GM19324 (cell line): ENCODE measurements at regions not wholly inside any gene's neighbourhood (a gene's known extent, or its start where the extent isn't known, plus 50 kb on each side); places are given as distances from the start of the nearest gene placed in this dataset.

Source experiments
- ATAC-seq: cut with Tn5 transposase; IDR thresholded peaks from one replicate; pipeline ENCODE4 v1.9.1; 2021; ENCODE audit warnings: mild to moderate bottlenecking, moderate library complexity; ENCODE audit not compliant: unreplicated experiment, low FRiP score

DNA sequence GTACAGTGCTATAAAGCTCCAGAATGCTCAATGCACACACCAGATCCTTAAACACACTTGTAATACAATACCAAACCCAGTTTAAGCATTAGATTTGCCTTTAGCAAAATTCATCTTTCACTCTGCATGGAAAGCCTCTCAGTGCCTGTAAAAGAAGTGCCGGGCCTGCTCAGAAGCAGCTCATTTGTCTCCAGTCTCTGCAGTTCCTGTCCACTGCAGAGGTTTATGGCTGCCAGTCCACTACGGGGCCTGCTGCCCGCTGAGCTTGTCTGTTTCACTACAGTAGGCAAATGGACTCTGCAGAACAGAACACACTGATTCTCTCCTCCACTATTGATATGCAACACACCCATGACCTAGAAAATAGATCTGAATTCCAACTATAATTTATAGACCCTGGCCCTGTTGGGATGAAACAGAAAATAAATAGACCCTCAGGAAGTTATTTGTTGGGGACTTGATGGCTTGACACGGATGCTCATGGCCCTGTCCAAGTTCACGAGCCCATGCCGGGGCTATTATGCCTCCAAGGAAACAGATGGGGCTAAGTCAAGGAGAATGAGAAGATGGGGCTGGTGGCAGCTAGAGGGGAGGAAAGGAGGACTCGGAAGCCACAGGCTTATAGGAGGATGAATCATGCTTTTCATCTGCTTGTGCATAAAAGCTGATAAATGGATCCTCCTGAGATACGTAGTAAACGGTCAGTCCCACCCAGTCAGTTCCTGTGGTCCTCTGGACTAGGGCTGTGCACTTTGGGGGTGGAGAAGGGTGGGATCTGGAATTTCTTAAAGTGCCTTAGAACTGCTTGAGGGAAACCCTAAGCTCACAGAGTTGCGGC lies 416.8 kb upstream of the TENM4 start:
- no peak for ATAC-seq

DNA sequence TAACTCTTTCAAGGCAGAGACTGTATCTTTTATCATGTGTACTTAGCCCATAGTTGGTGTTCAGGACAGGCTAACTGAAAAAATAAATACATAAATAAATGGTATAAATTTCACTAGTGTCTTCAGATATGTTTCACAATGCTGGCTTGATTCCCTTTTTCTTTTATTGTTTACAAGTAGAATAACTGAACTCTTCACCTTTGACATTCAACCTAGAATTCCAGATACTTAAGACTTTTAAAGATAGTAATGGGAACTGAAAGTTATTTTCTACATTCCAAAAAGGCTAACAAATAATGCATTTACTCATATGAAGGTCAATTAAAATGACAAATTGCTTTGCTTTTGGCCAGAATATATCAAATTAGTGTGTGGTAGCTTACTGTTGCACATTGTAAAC lies 411.3 kb upstream of the TENM4 start:
- ATAC-seq: no peak

GRCh38 chr11:79845002-79845709 lies 404.3 kb upstream of the TENM4 start:
- no peak for ATAC-seq

DNA sequence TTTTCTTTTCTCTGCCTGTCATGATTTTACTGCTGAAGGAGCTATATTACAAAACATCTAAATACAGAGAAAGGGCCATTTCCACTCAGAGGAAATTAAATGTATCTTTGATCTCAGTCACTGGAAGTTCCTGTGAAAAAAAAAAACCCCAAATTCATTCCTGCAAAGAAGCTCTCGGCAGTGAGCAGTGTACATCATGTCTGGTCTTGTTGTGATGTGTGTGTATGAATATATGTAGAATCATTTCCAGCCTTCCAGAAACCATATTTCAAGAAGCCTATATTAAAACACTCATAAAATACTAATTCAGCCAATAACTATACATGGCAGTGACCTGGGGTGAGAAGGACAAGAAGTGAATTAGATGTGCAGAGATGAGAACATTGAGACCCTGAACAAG lies 393.2 kb upstream of the TENM4 start:
- no peak for ATAC-seq

DNA sequence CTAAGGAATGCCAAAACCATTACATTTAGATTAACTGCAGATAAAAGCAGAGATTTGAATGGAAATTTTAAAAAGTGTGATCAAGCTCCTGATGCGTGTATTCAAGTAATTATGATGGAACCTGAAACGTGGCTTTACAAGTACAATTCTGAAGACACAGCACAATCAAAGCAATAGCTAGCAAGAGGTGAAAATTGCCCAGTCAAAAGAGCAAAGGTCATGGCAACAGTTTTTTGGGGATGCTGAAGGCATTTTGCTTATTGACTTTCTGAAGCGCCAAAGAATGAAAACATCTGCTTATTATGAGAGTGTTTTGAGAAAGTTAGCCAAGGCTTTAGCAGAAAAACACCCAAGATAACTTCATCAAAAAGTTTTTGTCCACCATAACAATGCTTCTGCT lies 389.6 kb upstream of the TENM4 start:
- ATAC-seq: no peak

GRCh38 chr11:79829891-79830290 lies 389.1 kb upstream of the TENM4 start:
- ATAC-seq: no peak

DNA sequence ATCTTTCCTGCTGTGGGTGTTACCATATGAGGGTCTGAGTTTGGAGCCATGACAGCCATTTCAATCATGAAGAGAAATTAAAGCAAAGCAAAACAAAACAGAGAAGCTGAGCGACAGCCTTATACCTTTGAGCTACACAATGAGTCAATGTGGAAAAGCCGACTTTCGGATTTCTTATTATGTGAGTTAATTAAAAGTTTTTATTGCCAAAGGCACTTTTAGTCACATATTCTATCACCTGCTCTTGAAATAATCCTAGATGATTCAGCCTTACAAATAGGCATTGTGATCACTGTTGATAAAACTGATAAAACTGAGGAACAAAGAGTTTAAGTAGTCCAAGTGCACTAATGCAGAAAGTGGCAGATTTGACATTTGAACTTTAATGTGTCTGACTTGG lies 381.9 kb upstream of the TENM4 start:
- no peak for ATAC-seq

DNA sequence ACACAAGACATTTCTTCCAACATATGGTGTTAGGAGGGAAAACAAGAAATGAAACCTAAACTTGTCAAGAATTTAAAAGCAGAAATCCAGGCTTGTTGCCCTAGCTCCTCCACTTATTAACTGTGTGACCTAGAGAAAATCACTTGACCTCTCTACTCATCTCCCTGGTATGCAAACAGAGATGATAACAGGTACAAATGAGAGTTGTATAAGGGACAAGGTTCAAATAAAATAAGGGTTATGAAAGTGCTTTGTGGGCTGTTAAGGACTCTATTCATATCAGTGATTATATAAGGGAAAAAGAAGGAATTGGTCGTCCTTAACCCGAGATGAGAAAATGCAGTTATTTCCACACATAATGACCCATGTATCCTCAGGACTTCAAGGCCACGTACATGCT lies 372.7 kb upstream of the TENM4 start:
- ATAC-seq: no peak

DNA sequence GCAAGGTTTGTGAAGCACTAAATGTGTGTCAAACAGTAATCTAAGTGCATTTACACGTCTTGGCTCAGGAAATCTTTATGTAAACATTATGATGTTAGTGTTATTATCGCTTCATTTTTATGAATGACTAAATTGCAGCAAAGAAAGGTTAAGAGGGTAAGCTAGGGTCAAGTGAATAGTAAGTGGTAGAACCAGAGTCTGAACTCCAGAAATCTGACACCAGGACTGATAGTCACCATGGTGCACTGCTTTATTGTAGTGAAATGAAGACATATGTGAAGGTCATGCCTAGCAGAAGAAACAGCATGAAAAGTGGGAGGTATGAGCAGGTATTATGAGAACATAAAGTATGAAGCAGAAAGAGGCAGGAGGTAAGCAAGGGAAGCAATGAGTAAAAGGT lies 368.7 kb upstream of the TENM4 start:
- no peak for ATAC-seq

- ATAC-seq: no peak
Observed at GRCh38 chr11:79807506-79807905, 366.7 kb upstream of the TENM4 start.

DNA sequence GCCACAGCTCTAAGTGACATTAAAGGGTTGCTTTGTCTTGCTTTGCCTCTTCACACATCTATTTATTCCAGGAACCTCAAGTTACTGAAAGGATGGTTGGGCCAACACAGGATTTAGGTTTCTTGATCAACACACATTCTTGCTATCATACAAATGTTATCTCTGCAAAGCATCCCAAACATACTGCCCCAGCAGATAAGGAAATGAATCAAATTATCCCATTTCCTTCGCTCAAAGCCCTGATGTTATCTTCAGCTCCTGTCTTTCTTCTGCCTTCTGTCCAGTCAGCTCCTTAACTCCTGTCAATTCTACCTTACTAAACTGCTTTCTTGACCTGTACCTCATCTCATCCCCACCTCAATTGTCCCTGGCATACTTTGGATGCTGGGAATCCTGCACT lies 355.9 kb upstream of the TENM4 start:
- no peak for ATAC-seq

DNA sequence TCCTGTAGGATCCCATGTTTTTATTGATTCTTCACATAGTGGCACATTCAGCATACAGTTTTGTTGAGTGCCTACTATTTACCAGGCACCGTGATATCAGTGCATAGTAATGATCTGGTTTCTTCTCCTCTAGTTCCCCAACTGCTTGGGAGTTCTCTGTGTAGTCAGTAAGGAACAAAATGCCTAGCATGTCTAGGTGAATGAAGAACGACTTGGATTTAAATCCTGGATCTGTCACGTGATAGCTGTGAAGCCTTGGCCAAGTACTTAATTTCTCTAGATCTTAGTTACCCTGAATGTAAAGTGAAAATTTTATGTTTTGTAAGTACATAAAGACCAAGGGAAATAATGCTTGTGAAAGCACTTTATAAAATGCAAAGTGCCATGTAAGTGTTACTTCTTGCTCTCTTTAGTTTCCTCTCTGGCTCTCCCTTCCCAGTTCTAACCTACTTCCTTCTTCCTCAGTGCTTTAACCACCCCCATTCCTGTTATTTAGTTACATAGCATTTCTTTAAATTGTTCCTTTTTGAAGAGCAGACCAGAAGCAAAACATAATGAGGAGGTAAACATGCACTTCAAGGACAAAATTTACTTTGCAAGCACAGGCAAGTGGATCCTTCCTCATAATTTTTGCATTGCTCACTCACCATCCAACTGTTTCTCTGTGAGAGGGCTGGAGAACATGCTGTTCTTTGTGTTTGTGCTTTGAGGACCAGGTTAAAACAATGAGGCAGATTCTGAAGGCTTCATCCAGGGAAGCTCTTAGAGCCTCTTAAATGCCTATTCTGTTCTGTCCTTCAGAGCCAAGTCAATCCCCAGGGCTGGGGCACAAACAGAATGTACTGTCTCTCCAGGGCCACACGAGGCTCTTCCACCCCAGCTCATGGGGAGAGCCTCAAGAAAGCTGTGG lies 353.9 kb upstream of the TENM4 start:
- ATAC-seq: no peak

DNA sequence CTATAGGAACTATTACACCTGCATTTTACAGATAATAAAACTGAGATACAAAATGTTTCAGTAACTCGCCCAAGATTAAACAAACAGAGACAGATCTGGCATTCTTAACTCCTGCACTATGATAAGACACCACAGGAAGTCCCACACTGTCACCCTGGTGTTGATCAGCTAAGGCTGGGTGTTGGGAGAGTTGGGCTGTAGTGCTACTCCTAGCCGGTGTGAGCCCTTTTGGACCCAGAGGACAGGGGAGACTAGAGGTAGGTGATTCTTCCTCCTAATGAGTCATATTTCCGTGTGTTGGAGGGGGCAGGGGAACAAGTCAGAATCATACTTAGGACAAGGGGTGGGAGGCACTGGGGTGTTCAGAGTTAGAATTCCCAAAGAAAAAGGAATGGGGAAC lies 353.2 kb upstream of the TENM4 start:
- no peak for ATAC-seq

DNA sequence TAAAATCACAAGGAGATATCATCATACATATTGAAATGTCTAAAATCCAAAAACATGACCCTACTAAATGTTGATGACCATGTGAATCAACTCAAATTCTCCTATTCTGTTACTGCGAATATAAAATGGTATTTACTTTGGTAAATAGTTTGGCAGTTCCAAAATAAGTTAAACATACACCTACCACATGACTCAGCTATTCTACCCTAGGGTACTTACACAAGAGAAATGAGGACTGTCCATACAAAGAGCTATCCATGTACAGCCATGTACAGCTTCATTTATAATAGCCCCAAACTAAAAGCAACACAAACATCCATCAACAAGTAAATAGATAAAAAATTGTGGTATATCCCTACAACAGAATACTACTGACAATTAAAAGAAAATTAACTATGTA lies 346.1 kb upstream of the TENM4 start:
- ATAC-seq: no peak

- no peak for ATAC-seq
Observed at GRCh38 chr11:79783833-79784232, 343.0 kb upstream of the TENM4 start.

DNA sequence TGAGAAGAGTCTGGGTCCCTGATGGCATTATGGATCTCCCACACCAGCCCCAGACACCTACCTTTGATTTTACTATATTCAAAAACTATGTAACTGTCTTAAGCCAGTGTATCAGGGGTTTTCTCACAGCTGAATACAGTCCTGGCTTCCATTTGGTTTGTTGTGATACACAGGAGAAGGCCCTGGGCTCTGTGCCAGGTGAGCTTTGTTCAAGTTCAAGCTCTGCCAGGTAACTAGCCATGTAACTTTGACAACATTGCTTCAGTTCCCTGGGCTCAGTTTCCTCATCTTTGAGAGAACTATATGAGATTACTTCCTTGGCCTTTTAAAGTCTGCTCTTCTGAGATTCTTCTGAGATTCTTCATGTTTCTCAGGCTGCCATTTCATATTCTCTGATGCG lies 327.5 kb upstream of the TENM4 start:
- ATAC-seq: no peak

- ATAC-seq: no peak
Observed at GRCh38 chr11:79762279-79762921, 321.6 kb upstream of the TENM4 start.

GRCh38 chr11:79758325-79758724 lies 317.5 kb upstream of the TENM4 start:
- ATAC-seq: no peak

GRCh38 chr11:79747406-79747805 lies 306.6 kb upstream of the TENM4 start:
- no peak for ATAC-seq

DNA sequence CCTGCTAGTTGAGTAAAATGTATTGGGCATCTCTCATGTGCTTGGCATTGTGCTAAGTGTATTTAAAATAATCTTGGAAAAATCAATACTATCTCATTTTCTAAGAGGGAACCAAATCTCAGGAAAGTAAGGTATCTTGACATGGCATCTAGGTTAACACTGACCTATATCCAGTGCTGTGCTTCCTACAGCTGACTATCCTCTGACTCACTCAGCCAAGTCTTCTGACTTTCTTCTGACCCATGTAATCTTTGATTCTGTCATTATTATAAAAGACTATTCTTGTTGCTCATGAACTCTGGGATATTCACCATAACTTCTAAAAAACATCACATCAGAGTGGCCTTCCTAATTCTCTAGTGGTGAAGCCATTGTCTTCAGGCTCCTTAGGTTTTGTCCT lies 304.1 kb upstream of the TENM4 start:
- no peak for ATAC-seq

GRCh38 chr11:79742176-79742575 lies 301.3 kb upstream of the TENM4 start:
- ATAC-seq: no peak
